ENCODE measurements at regions not wholly inside any gene's neighbourhood (a gene's known extent, or its start where the extent isn't known, plus 50 kb on each side); places are given as distances from the start of the nearest gene placed in this dataset.

DNA sequence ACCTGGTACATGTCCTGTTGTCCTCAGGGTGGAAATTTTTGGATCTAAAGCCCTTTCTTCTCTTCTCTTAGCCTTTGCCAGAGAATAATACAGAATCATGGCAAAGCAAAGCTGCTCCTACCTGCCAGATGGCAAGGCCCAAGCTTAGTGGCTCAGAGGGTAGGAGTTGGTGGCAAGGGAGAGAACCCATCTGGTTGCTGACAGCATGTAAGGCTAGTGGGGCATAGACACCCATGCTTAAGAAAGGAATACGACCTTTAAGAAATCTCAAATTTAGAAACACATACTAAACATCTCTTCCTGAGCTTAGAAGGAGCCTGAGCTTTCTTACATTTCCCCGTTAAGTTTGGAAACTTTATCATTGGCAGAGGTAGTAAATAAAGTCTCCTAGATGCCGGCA lies 395.0 kb upstream of the SOX9 start:
- TF ChIP-seq, protein P1, sequence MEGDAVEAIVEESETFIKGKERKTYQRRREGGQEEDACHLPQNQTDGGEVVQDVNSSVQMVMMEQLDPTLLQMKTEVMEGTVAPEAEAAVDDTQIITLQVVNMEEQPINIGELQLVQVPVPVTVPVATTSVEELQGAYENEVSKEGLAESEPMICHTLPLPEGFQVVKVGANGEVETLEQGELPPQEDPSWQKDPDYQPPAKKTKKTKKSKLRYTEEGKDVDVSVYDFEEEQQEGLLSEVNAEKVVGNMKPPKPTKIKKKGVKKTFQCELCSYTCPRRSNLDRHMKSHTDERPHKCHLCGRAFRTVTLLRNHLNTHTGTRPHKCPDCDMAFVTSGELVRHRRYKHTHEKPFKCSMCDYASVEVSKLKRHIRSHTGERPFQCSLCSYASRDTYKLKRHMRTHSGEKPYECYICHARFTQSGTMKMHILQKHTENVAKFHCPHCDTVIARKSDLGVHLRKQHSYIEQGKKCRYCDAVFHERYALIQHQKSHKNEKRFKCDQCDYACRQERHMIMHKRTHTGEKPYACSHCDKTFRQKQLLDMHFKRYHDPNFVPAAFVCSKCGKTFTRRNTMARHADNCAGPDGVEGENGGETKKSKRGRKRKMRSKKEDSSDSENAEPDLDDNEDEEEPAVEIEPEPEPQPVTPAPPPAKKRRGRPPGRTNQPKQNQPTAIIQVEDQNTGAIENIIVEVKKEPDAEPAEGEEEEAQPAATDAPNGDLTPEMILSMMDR (IDR thresholded peaks at IDR 0.05) = no peak
- TF ChIP-seq POLR2A (IDR thresholded peaks at IDR 0.05; ENCODE audit: low read depth) (no peak), POLR2AphosphoS5 (IDR thresholded peaks at IDR 0.05) (no peak), EP300 (IDR thresholded peaks at IDR 0.05) (no peak)
